RWPE1 (cell line): ENCODE measurements at regions not wholly inside any gene's neighbourhood (a gene's known extent, or its start where the extent isn't known, plus 50 kb on each side); places are given as distances from the start of the nearest gene placed in this dataset.
A peak's percentile ranks its signal among the peaks of the same experiment; 100 is the strongest.

Source experiments
- CTCF ChIA-PET: fragments of 350-600 bp; sonication (Branson Sonifier 250); formaldehyde crosslinking; extraction: SDS; loops from one replicate; lab custom pipeline; 2021; lab: Yijun Ruan, JAX
- POLR2A ChIA-PET: fragments of 400-600 bp; formaldehyde crosslinking; extraction: SDS; loops from one replicate; lab custom pipeline; 2020; ENCODE audit warnings: antibody characterized with exemption; ENCODE audit not compliant: low non-redundant PET; lab: Yijun Ruan, JAX
- DNase-seq: peaks from one replicate; pipeline ENCODE4 v3.0.0; 2012; ENCODE audit warnings: low spot score
- H3K27ac ChIP-seq: fragments of 450-650 bp; 2 replicates; pipeline ENCODE4 v1.5.1; 2017
- TF ChIP-seq, protein P1 (sequence below): fragments of 450-650 bp; conservative IDR thresholded peaks from 2 replicates; pipeline ENCODE4 v1.5.1; 2017; ENCODE audit warnings: low read depth, mild to moderate bottlenecking

DNA sequence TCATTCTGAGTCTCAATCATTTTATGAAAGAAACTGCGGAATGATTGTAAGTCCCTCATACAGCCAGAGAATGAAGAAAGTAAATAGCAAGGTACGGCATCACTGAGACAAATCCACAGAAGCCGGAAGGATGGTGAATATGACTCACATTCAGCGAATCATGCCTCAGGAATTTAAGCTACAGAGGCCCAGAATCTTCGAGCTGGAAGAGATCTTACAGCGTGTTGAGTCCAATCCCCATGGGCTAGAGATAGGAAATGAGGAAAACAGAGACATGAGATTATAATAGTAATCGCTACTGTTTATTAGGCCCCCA is 173.2 kb downstream of the KIF18A start:
- TF ChIP-seq, protein P1, sequence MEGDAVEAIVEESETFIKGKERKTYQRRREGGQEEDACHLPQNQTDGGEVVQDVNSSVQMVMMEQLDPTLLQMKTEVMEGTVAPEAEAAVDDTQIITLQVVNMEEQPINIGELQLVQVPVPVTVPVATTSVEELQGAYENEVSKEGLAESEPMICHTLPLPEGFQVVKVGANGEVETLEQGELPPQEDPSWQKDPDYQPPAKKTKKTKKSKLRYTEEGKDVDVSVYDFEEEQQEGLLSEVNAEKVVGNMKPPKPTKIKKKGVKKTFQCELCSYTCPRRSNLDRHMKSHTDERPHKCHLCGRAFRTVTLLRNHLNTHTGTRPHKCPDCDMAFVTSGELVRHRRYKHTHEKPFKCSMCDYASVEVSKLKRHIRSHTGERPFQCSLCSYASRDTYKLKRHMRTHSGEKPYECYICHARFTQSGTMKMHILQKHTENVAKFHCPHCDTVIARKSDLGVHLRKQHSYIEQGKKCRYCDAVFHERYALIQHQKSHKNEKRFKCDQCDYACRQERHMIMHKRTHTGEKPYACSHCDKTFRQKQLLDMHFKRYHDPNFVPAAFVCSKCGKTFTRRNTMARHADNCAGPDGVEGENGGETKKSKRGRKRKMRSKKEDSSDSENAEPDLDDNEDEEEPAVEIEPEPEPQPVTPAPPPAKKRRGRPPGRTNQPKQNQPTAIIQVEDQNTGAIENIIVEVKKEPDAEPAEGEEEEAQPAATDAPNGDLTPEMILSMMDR: no peak
- ChIA-PET POLR2A (no interaction called here), CTCF (interaction anchor here (0.7 kb wide), 1 partner anchor 111 kb away, joined by 3 read pairs; no protein-coding TSS in a partner anchor)
- H3K27ac ChIP-seq: peak overlapping the region; percentile 79; the same call in 1 of the 2 replicates
- peak; percentile 88 for DNase-seq

DNA sequence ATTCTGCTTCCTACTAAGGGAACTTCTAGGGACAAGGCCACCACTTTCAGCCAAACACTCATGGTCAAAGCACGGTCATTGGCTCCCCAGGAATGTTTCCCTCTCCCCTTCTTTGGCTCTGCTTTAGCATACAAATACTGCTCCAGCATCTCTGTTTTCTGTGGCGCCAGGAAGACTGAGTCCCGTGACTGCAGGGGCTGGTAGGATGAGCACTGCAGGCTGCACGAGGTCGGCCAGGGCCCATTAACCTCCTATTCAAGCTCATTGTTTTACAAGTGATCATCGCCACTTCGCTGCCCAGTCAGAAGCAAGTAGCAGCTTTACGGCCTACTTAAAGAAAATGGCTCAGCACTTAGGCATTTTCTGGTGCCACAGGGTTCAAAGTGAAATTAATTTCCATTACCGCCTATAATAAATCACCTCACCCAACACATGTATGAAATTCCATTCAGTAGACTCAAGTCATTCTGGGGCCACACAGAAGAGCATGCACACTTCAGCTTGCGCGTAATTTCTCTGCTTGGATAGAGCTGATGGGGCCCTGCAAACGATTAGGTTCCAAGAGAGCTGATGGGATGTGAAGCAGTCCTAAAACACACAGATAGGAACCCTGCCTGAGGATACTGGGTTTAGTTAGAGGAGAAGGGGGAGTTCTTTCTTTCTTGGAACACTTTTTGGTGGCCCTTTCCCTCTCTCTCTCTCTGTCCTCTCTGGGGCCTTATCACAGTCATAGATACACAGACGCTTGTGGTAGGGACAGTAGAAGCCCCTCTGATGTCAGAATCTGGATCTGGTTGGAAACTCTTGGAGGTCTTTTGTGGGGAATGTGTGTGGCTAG is 173.7 kb downstream of the KIF18A start:
- peak overlapping the region; percentile 79 for H3K27ac ChIP-seq
- CTCF ChIA-PET: no interaction called here
- DNase-seq: peak; percentile 84
- TF ChIP-seq, protein P1: no peak
- POLR2A ChIA-PET: interaction anchor here (0.6 kb wide), 1 partner anchor 24 kb away, joined by 8 read pairs; no protein-coding TSS in a partner anchor

GRCh38 chr11:27931770-27932169 is 176.2 kb downstream of the KIF18A start:
- no peak for DNase-seq
- CTCF ChIA-PET: interaction anchor here (0.7 kb wide), 1 partner anchor 1409 kb away, joined by 3 read pairs; no protein-coding TSS in a partner anchor
- POLR2A ChIA-PET: no interaction called here
- H3K27ac ChIP-seq: no peak overlapping the region
- TF ChIP-seq, protein P1: no peak

GRCh38 chr11:27930946-27931345 is 177.0 kb downstream of the KIF18A start:
- ChIA-PET CTCF (no interaction called here), POLR2A (no interaction called here)
- no peak overlapping the region for H3K27ac ChIP-seq
- TF ChIP-seq, protein P1: no peak
- no peak for DNase-seq

DNA sequence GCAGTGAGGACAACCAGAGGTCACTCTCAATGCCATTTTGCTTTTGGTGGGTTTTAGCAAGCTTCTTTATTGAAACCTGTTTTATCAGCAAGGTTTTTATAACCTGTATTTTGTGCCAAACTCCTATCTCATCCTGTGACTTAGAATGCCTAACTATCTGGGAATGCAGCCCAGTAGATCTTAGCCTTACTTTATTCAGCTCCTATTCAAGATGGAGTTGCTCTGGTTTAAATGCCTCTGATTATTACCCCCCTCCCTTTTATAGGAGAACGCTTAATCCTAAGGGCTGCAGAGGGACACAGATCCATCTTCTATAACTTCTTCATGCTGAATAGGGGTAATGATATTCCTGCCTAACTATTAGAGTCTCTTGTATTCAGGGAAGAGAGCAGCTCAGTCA is 179.1 kb downstream of the KIF18A start:
- H3K27ac ChIP-seq: no peak overlapping the region
- no peak for DNase-seq
- TF ChIP-seq, protein P1: no peak
- ChIA-PET POLR2A (no interaction called here), CTCF (interaction anchor here (0.5 kb wide), 1 partner anchor 141 kb away, joined by 3 read pairs; no protein-coding TSS in a partner anchor)

DNA sequence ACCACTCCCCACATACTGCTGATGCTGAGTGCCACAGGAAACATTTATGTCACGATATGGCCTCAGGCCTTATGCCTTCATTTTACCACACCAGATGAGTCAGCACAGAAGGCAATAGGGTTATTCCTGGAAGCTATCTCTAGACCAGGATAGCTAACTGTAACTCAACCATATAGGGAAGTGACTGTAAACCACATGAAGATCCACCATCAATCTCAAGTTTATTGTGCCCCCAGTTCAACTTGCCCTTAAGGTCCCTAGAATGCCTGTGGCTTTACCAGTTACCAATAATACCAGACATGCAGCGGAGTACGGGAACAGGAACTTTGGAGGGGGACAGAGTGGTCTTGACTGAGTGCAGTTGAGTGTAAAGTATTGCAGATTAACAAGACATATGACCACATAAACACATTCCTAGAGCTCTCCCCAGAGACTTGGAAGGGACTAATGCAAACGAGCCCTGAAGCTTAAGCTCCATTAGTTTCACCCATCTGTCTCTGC is 180.9 kb downstream of the KIF18A start:
- ChIA-PET CTCF (no interaction called here), POLR2A (no interaction called here)
- no peak overlapping the region for H3K27ac ChIP-seq
- DNase-seq: peak; percentile 85
- TF ChIP-seq, protein P1: no peak
